ENCODE measurements at regions not wholly inside any gene's neighbourhood (a gene's known extent, or its start where the extent isn't known, plus 50 kb on each side); places are given as distances from the start of the nearest gene placed in this dataset.
A peak's percentile ranks its signal among the peaks of the same experiment; 100 is the strongest.

GRCh38 chr6:67897998-67898607, 737.0 kb upstream of the ADGRB3 start (continued):
- TF ChIP-seq CC2D1A (IDR thresholded peaks at IDR 0.05), result 0 out of 2 replicates have a peak, but pooled peaks have one; percentile 18
- TF ChIP-seq KLF10 (CRISPR knock-in tag; IDR thresholded peaks at IDR 0.05), result no peak
- TF ChIP-seq NFIC (IDR thresholded peaks at IDR 0.05), result no peak
- no peak for TF ChIP-seq ZNF512 (tag; IDR thresholded peaks at IDR 0.05)
- no peak for TF ChIP-seq SIX5 (IDR thresholded peaks at IDR 0.05; ENCODE audit: borderline replicate concordance in 1 of 2, insufficient read depth in 1 of 2, low read depth in 1 of 2, low read length in 2 of 2)
- TF ChIP-seq MCM5 (IDR thresholded peaks at IDR 0.05; ENCODE audit: low read depth), result no peak
- no peak for TF ChIP-seq CEBPZ (IDR thresholded peaks at IDR 0.05; ENCODE audit: borderline replicate concordance, low read depth, low read length)
- TF ChIP-seq STAT6 (CRISPR knock-in tag; IDR thresholded peaks at IDR 0.05), result no peak
- TF ChIP-seq ZNF311 (CRISPR knock-in tag; IDR thresholded peaks at IDR 0.05), result no peak
- peak; percentile 21; the same call in 1 of the 2 replicates for TF ChIP-seq CXXC5 (CRISPR knock-in tag; IDR thresholded peaks at IDR 0.05)
- no peak for TF ChIP-seq SMAD2 (IDR thresholded peaks at IDR 0.05; ENCODE audit: low read depth, low read length)
- peak; percentile 36 to 51; a peak in 3 of 4 replicates for TF ChIP-seq TRIM24 (IDR thresholded peaks at IDR 0.05)
- TF ChIP-seq POLR2H (tag; IDR thresholded peaks at IDR 0.05; ENCODE audit: low read depth), result 0 out of 2 replicates have a peak, but pooled peaks have one; percentile 17
- peak; percentile 91 for TF ChIP-seq CEBPB (tag; IDR thresholded peaks at IDR 0.05)
- TF ChIP-seq U2AF1 (optimal IDR thresholded peaks at IDR 0.05; ENCODE audit: low read depth, low read length), result no peak
- TF ChIP-seq POLR3G (IDR thresholded peaks at IDR 0.05; ENCODE audit: extremely low read depth, insufficient read length, insufficient replicate concordance), result no peak
- no peak for TF ChIP-seq ZNF239 (CRISPR knock-in tag; IDR thresholded peaks at IDR 0.05)
- no peak; the same call in 1 of the 2 replicates for TF ChIP-seq FOSL1 (tag; conservative IDR thresholded peaks at IDR 0.05)
- TF ChIP-seq ZNF23 (CRISPR knock-in tag; IDR thresholded peaks at IDR 0.05), result no peak
- no peak for TF ChIP-seq BCL6 (CRISPR knock-in tag; IDR thresholded peaks at IDR 0.05)

Measured in K562 (cell line).